Endothelial cell of umbilical vein (primary cell): ENCODE measurements at regions not wholly inside any gene's neighbourhood (a gene's known extent, or its start where the extent isn't known, plus 50 kb on each side); places are given as distances from the start of the nearest gene placed in this dataset.

ENCODE experiments used
- BruUV-seq: library from RNA; stranded (reverse); fragments of 400-500 nt; replicated peaks from 2 replicates; lab custom pipeline; 2021; lab: Mats Ljungman, UMichigan
- CTCF ChIA-PET: fragments of 300-600, 350-600 bp; sonication (Branson Sonifier 250); formaldehyde crosslinking; loops from one replicate; lab custom pipeline; 2021; ENCODE audit warnings: antibody characterized with exemption, inconsistent platforms; lab: Charles Lee
- POLR2A ChIA-PET: fragments of 300-600, 350-600 bp; sonication (Branson Sonifier 250); formaldehyde crosslinking; loops from one replicate; lab custom pipeline; 2021; ENCODE audit warnings: antibody characterized with exemption, inconsistent platforms; lab: Charles Lee
- DNase-seq: peaks from one replicate; pipeline ENCODE4 v3.0.0-alpha.2; 2011; ENCODE audit warnings: low read depth, low spot score
- FAIRE-seq: peaks from 2 replicates; lab custom pipeline; 2011; peaks lifted over from hg19 to GRCh38; lab: Jason Lieb, UNC
- H2AFZ ChIP-seq: 2 replicates; pipeline ENCODE4 v1.6.0; 2012; ENCODE audit warnings: low read depth, low read length, control low read depth, inconsistent platforms
- H3K27ac ChIP-seq: 2 replicates; pipeline ENCODE4 v1.5.1; 2011; ENCODE audit warnings: low read depth, mild to moderate bottlenecking, control low read depth, low read length, moderate library complexity; ENCODE audit not compliant: insufficient read depth
- H3K27me3 ChIP-seq, 2 experiments: 2 replicates each; pipeline versions ENCODE4 v1.6.0 to v1.6.1; 2011; ENCODE audit warnings: low read length in 2 of 2, mixed read lengths in 1 of 2; ENCODE audit not compliant: control insufficient read depth in 2 of 2, insufficient read depth in 2 of 2
- H3K36me3 ChIP-seq, 2 experiments: 2 replicates in 1 of 2; 3 replicates in 1 of 2; pipeline ENCODE4 v1.5.1; 2011; ENCODE audit warnings: low read length in 2 of 2, mild to moderate bottlenecking in 1 of 2, moderate library complexity in 1 of 2; ENCODE audit not compliant: control insufficient read depth in 2 of 2, insufficient read depth in 2 of 2; ENCODE audit errors: extremely low read depth in 1 of 2
- H3K4me1 ChIP-seq: 3 replicates; pipeline ENCODE4 v1.5.1; 2011; ENCODE audit warnings: mild to moderate bottlenecking, low read length; ENCODE audit not compliant: control insufficient read depth, insufficient read depth; ENCODE audit errors: extremely low read depth
- H3K4me2 ChIP-seq: 2 replicates; pipeline ENCODE4 v1.6.1; 2011; ENCODE audit warnings: low read length, control low read depth, mixed read lengths; ENCODE audit not compliant: insufficient read depth
- H3K4me3 ChIP-seq, 3 experiments: fragments of 200-600 bp in 1 of 3; sonication (generic), shearing (Covaris generic) in 1 of 3; replicated peaks in 1 of 3; 2 replicates each; pipeline ENCODE4 v1.5.1; 2011 to 2016; ENCODE audit warnings: control low read depth in 3 of 3, low read length in 3 of 3, mild to moderate bottlenecking in 2 of 3, inconsistent platforms in 1 of 3, low read depth in 1 of 3, moderate library complexity in 1 of 3; ENCODE audit not compliant: insufficient read depth in 1 of 3
- H3K79me2 ChIP-seq: 2 replicates; pipeline ENCODE4 v1.6.0; 2012; ENCODE audit warnings: low read length, inconsistent platforms; ENCODE audit not compliant: control insufficient read depth, insufficient read depth
- H3K9ac ChIP-seq: replicated peaks from 2 replicates; pipeline ENCODE3; 2011; ENCODE audit warnings: low read length, control low read depth; ENCODE audit not compliant: insufficient read depth; ENCODE audit errors: extremely low read depth
- H3K9me1 ChIP-seq: replicated peaks from 3 replicates; pipeline ENCODE4 v1.6.0; 2011; ENCODE audit warnings: mild to moderate bottlenecking, low read length; ENCODE audit not compliant: control insufficient read depth, insufficient read depth; ENCODE audit errors: extremely low read depth
- H3K9me3 ChIP-seq: replicated peaks from 2 replicates; pipeline ENCODE4 v1.5.1; 2012; ENCODE audit warnings: low read length, inconsistent platforms; ENCODE audit not compliant: control insufficient read depth, insufficient read depth
- H4K20me1 ChIP-seq: replicated peaks from 2 replicates; pipeline ENCODE3; 2011; ENCODE audit warnings: mild to moderate bottlenecking, low read length; ENCODE audit not compliant: control insufficient read depth, insufficient read depth; ENCODE audit errors: extremely low read depth
- CTCF ChIP-seq, 2 donors: IDR thresholded peaks; 1 replicate in 1 of 2; 2 replicates in 1 of 2; pipeline ENCODE4 v1.5.1; 2011; ENCODE audit warnings: low read length in 2 of 2, mild to moderate bottlenecking in 2 of 2, moderate library complexity in 2 of 2, control low read depth in 1 of 2, inconsistent platforms in 1 of 2, low read depth in 1 of 2; ENCODE audit not compliant: insufficient read depth in 1 of 2; ENCODE audit errors: extremely low read depth in 1 of 2
- EZH2 ChIP-seq: IDR thresholded peaks from 2 replicates; pipeline ENCODE4 v1.6.1; 2012; ENCODE audit warnings: borderline replicate concordance, low read depth, mild to moderate bottlenecking, moderate library complexity, low read length, inconsistent platforms; ENCODE audit not compliant: severe bottlenecking
- FOS ChIP-seq: IDR thresholded peaks from 2 replicates; pipeline ENCODE4 v1.6.1; 2011; ENCODE audit warnings: mild to moderate bottlenecking, low read length, moderate library complexity, borderline replicate concordance; ENCODE audit not compliant: insufficient read depth
- GATA2 ChIP-seq: IDR thresholded peaks from 2 replicates; pipeline ENCODE4 v1.7.0; 2011; ENCODE audit warnings: low read depth, mild to moderate bottlenecking, moderate library complexity, mixed read lengths, low read length; ENCODE audit not compliant: insufficient read length, insufficient read depth
- JUN ChIP-seq: IDR thresholded peaks from 2 replicates; pipeline ENCODE4 v1.6.1; 2011; ENCODE audit warnings: borderline replicate concordance, low read depth; ENCODE audit not compliant: insufficient read length, insufficient read depth
- MYC ChIP-seq: IDR thresholded peaks from one replicate; pipeline ENCODE4 v1.6.1; 2011; ENCODE audit warnings: mild to moderate bottlenecking, low read depth, low read length
- POLR2A ChIP-seq: IDR thresholded peaks from 2 replicates; pipeline ENCODE4 v1.6.1; 2012; ENCODE audit warnings: low read depth, mild to moderate bottlenecking, control low read depth, low read length
- POLR2AphosphoS5 ChIP-seq: IDR thresholded peaks from 2 replicates; pipeline ENCODE4 v1.6.1; 2012; ENCODE audit warnings: low read depth, mild to moderate bottlenecking, control low read depth, low read length, moderate library complexity; ENCODE audit not compliant: insufficient read depth
- dilution Hi-C: fragments of 300-500 bp; cut with MboI; formaldehyde crosslinking; loops from one replicate; pipeline ENCODE4 v1.15.0; 2019; ENCODE audit warnings: low sequenced_read_pairs; ENCODE audit not compliant: extremely low pct_ligation_motif_present
- intact Hi-C: fragments of 100-400 bp; cut with micrococcal nuclease; formaldehyde crosslinking; loops from one replicate; pipeline ENCODE4 v1.10.0; 2022
- TF ChIP-seq, protein P1 (sequence below): IDR thresholded peaks from 2 replicates; pipeline ENCODE4 v1.6.1; 2011; ENCODE audit not compliant: insufficient read depth, insufficient read length

GRCh38 chr4:187577941-187578480, 417.6 kb upstream of the ZFP42 start:
- H3K4me3 ChIP-seq, result no peak overlapping the region
- BruUV-seq, result no TSS peak
- H4K20me1 ChIP-seq, result no peaks in the 10 kb centered on the region
- POLR2A ChIA-PET, result no interaction called here
- H3K36me3 ChIP-seq, result no peaks in the 10 kb centered on the region
- H3K27me3 ChIP-seq, result no peaks in the 10 kb centered on the region
- H3K9me3 ChIP-seq, result no peaks in the 10 kb centered on the region
- no peak for FAIRE-seq
- CTCF ChIA-PET, result no interaction called here
- TF ChIP-seq, protein P1, sequence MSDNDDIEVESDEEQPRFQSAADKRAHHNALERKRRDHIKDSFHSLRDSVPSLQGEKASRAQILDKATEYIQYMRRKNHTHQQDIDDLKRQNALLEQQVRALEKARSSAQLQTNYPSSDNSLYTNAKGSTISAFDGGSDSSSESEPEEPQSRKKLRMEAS, result no peak
- TF ChIP-seq GATA2 (no peak), JUN (no peak), FOS (no peak), POLR2AphosphoS5 (no peak), CTCF (IDR thresholded peaks at IDR 0.05; ENCODE audit: extremely low read depth in 1 of 2, insufficient read depth in 1 of 2, low read depth in 1 of 2, low read length in 2 of 2) (no peak), POLR2A (no peak), EZH2 (no peak), MYC (no peak)
- H3K4me2 ChIP-seq, result no peak overlapping the region
- no peak overlapping the region for H2AFZ ChIP-seq
- H3K79me2 ChIP-seq, result no peaks in the 10 kb centered on the region
- no peaks in the 10 kb centered on the region for H3K9me1 ChIP-seq
- no peak overlapping the region for H3K9ac ChIP-seq
- dilution Hi-C loops, result no loop called here
- intact Hi-C loops, result no loop called here
- no peak for DNase-seq
- H3K4me1 ChIP-seq, result no peaks in the 10 kb centered on the region
- no peak overlapping the region for H3K27ac ChIP-seq
